ENCODE measurements at regions not wholly inside any gene's neighbourhood (a gene's known extent, or its start where the extent isn't known, plus 50 kb on each side); places are given as distances from the start of the nearest gene placed in this dataset.

DNA sequence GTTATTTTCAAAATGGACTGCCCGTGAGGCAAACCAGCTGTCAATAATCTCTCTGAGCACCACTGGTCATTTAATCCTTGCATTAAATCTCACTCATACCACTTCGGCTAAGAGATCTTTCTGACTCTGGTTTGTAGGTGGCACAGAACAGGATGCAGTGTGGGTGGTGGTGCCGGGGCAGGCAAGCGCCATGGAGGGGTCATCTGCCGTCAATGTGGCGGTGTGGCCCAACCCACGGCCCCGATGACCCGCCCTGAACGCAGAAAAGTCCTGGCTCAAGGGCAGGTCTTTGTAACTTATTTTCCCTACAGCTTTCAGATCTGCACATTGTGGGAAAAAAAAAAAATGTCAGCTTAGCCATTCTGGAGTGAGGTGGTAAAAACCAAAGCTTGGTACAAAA lies 73.2 kb upstream of the MGMT start:
- TF ChIP-seq POLR2A (IDR thresholded peaks at IDR 0.05; ENCODE audit: low read length): no peak
- TF ChIP-seq GATA1 (IDR thresholded peaks at IDR 0.05; ENCODE audit: low read depth, low read length): no peak

All from erythroblast (primary cell).